Uterus (tissue), 2 donors: ENCODE measurements at regions not wholly inside any gene's neighbourhood (a gene's known extent, or its start where the extent isn't known, plus 50 kb on each side); places are given as distances from the start of the nearest gene placed in this dataset.

Source experiments
- CTCF ChIP-seq, 4 experiments: fragments of 200-600 bp in 2 of 4; fragments of 450-650 bp in 2 of 4; sonication (generic) in 2 of 4; IDR thresholded peaks; one replicate each; pipeline ENCODE4 v1.5.1; 2016 to 2019; ENCODE audit warnings: antibody characterized with exemption in 4 of 4, mild to moderate bottlenecking in 2 of 4, moderate library complexity in 1 of 4
- POLR2A ChIP-seq, 2 donors: fragments of 450-650 bp; IDR thresholded peaks; one replicate each; pipeline ENCODE4 v1.6.1; 2016; ENCODE audit warnings: antibody characterized with exemption in 2 of 2, mild to moderate bottlenecking in 1 of 2, moderate library complexity in 1 of 2

DNA sequence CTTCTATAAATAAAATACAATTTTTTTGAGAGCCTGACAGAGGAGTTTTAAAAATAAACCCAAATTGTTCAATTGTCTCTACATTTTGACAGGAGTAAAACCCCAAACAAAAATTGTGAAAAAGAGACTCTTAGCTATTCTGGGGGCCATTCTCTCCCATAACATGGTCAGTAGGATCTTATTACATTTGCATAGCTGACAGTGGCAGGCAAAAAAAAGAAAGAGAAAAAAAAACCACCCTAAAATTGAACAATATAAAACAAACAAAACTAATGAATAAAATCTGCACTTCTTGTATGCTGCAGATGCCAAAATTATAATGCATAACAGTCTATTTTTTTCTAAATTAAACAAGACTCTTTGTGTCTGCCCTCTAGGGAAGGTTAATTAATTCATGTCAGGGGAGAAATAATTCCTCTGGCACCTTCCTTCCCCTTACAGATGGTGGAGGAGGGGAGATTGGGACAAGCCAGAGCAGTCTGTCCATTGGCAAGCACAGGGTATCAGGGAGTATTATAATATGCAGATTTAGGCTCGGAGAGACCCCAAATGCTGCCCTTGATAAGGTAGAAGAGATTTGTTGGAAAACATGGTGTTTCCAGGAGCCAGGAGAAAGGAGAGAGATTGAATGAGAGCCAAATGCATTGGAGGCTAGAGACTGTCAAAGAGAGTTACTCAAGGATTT lies 79.7 kb upstream of the CDH6 start:
- TF ChIP-seq CTCF (IDR thresholded peaks at IDR 0.05) (no peak), POLR2A (IDR thresholded peaks at IDR 0.05) (no peak)
